HG03175 (cell line): ENCODE measurements at regions not wholly inside any gene's neighbourhood (a gene's known extent, or its start where the extent isn't known, plus 50 kb on each side); places are given as distances from the start of the nearest gene placed in this dataset.

Experiments used
- ATAC-seq: cut with Tn5 transposase; IDR thresholded peaks from one replicate; pipeline ENCODE4 v1.9.1; 2021; ENCODE audit warnings: mild to moderate bottlenecking, moderate library complexity; ENCODE audit not compliant: unreplicated experiment

DNA sequence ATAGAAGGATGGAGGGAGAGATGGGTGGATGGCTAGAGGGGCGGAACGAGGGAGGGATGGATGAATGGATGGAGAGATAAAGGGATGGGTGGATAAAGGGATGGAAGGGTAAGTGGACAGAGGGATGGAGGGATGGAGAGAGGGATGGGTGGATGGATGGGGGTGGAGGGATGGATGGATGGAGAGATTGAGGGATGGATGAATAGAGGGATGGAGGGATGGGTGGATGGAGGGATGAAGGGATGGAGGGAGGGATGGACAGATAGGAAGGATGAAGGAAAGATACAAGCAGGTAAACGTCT is 313.3 kb downstream of the UACA start:
- ATAC-seq, result no peak

DNA sequence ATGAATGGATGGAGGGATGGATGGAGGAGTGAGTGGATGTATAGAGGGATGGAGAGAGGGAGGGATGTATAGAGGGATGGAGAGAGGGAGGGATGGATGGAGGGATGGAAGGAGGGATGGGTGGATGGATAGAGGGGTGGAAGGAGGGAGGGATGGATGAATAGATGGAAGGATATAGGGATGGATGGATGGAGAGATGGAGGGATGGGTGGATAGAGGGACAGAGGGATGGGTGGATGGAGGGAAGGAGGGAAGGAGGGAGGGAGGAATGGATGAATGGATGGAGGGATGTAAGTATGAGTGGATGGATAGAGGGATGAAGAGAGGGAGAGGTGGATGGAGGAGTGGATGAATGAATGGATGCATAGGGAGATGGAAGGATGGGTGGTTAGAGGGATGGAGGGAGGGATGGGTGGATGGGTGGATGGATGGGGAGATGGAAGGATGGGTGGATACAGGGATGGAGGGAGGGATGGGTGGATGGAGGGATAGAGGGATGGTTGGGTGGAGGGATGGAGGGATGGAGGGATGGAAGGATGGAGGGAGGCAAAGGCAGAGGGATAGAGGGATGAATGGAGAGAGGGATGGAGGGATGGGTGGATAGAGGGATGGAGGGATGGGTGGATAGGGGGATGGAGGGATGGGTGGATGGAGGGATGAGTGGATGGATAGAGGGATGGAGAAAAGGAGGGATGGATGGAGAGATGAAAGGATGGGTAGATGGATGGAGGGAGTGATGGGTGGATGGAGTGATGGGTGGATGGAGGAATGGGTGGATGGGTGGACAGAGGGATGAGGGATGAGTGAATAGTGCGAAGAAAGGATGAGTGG is 313.8 kb downstream of the UACA start:
- ATAC-seq, result no peak

DNA sequence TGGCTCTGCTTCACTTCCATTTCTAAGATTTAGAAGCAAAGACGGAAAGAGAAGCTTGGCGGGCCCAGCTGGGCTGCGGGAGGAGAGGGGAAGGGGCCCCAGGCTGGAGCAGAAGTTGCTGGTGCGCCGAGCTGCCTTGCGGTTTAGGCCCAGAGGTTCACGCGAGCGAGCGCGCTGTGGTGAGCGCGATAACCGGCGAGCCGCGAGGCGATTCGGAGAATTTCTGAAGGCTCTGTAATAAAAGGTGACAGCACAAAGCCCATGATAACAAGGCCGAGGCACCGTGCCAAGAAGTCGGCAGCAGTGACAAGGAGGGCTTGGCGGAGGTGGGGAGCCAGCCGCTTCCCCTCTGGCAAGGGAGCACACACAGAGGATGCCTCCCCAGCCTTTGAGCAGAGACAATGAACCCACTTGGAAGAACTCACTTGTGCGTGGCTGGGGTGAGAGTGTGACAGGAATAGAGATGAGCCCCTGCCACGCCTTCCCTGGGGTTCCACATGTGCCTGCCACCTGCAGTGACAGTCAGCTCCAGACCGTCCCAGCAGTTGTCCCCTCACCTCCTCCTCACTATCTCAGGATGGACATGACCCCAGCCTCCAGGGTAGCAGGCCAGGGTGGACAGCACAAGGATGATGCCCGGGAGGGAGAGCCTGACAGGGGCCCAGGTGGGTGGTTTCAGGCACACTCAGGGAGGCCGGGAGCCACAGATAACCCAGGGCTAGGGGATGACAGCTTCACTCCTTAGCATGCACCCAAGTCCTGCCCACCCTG is 315.2 kb downstream of the UACA start:
- ATAC-seq, result no peak

DNA sequence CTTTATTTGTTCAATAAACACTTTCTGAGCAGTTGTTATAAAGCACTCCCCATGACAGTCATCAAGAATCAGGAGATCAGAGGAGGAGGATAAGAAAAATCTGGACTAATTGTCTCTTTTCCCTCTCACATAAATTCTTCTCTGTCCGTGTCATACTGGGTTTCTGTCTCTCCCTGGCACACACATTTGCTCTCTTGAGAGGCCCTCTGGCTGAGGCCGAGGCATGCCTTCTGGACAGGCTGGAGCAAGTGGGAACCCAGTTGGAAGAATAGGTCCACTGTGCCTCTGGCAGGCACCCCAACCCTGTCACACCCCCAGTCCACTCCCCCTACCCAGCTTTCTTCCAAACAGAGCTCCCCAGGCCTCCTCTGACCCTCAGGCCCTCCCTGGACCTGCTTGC is 315.8 kb downstream of the UACA start:
- no peak for ATAC-seq

DNA sequence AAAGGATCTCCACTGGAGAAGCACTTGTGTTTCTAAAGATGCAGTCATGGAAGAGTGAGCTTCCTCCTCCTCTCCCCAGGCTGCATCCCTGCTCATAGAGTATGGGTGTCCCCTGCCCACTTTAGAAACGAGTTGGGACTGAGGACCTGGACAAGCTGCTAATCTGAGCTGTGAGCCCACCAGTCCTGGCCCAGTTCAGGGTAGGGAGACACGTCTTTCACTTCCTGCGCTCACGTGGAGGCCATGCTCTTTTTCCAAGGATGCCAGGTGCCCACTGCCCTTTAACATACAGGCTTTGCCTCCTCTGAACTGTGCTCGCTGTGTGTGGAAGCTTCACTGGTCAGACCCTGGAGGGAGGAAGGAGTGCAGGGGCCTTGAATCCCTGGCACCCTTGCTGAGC is 316.3 kb downstream of the UACA start:
- ATAC-seq, result no peak

DNA sequence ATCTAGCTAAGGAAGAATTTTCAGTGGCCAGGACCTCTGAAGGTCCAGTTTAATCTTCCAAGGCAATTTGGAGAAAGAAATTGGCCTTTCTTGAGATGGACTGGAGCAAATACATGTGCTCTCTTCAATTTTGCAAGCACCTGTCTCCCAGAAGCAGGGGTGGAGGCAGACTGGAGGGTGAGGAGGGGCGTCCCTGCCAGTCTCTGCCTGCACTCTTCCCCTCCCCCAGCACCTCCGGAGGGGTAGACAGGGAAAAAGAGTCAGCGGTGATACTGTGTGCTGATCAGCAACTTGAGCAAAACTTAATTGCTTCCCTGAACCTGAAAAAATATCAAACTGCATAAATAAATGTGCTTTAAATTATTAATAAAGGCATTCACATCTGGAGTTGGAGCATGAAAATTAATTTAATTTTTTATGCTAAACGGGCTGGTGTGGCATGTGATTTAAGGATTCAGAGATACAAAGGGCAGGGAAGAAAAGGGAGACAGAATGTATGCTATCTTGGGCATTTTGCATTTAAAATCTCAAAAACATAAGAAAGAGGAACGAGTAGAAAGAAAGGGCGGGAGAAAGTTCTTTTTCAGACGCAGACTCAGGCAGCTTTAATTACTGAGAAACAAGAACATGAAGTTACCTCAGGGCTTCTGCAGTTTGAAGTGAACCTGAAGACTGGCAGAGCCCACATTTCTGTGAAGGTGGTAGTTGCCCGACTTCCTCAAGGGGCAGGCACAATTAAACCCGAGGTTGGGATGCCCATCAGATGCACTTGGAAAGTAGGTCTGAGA is 319.7 kb downstream of the UACA start:
- ATAC-seq, result no peak

DNA sequence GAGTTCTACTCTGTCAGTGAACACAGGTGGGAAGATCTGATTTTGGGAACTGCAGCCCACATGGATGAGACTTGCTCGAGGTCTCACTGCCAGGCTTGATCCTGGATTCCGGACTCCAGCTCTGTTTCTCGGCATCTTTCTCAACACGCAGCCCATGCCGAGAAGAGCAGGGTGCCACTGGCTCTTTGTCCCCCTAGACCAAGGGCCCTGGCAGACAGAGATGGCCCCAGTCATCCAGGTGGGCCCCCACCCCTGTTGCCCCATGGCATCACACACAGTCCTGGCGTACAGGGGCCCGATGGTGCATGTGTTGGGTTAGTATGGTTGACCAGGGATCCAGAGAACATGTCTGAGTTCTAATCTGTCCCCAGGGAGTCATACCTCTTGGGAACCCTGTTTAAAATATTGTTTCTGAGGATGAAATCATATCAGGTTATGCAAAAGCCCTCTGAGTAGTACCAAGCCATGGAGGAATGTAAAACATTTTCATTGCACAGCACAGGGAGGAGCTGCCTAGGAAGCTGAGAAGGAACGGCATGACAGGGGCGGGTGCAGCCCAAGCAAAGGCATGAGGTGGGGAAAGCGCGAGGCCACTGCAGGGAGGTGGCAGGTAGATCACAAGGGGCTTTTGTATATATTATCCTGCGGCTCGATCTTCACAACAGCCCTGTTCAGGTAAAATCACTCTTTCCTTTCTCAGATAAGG is 320.6 kb downstream of the UACA start:
- no peak for ATAC-seq

DNA sequence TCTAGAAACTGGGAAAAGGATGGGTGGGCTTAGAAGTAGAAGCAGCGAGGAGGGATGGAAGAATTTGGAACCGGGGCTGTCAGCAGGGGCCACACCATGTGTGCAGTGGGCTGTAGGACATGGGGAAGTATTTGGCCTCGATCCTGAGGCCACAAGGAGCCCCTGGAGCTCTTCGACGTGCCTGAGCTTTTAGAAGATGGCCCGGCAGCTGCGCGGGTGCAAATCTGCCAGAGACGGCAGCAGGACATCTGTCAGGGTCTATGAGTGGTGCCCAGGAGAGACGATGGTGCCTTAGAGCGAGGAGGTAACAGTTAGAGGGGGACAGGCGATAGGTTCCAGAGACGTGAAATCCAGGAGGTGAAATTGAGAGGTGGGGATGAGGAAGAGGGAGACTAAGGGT is 321.1 kb downstream of the UACA start:
- no peak for ATAC-seq

DNA sequence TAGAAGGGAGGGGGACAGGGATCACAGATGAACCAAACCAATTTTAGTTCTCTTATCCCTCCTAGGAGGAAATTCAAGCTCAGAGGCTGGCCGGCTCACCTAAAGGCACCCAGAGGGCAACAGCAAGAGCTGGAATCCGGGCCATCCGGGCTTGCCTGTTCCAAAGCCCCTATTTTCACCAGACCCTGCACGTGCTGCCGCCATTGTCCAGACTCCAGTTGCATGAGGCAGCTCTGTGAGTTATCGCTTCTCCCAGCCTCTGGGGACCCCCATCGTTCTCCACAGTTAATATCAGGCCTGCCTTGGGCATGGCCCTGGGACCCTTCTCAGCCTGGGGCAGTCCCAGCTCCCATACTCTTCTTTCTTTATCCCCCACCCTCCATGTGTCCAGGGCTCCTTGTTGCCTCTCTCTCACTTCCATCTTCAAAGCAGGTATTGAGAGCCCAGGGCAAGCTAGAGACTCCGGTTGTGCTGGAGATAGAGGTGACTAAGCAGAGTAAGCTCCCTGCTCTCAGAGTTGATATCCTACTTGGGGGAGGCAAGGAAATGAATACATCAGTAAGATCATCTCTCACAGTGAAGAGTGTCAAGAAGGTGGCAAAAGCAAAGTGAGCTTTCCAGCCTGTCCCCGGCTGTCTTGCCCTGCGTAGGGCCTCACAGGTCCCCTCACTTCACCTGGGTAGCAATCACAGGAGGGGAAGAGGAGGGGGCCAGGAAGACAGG is 322.8 kb downstream of the UACA start:
- no peak for ATAC-seq

DNA sequence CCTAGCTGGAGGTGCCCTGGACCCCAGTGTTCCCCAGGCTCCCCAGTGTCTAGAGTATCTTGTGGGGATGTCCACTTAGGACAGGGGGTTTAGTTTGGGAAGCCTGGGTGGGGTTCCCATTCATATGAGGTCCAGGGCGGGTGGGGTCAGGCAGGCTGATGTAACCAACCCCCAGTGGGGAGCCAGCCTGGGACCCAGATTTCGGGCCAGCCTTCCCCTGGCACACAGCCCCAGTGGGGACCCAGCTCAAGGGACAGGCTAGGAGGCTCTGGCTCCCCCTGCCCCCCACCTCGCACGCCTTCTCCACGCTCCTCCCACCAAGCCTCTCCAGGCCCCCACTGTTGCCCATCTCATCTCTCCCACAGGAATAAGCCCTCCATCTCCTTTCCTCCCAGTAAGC is 323.5 kb downstream of the UACA start:
- ATAC-seq, result no peak

DNA sequence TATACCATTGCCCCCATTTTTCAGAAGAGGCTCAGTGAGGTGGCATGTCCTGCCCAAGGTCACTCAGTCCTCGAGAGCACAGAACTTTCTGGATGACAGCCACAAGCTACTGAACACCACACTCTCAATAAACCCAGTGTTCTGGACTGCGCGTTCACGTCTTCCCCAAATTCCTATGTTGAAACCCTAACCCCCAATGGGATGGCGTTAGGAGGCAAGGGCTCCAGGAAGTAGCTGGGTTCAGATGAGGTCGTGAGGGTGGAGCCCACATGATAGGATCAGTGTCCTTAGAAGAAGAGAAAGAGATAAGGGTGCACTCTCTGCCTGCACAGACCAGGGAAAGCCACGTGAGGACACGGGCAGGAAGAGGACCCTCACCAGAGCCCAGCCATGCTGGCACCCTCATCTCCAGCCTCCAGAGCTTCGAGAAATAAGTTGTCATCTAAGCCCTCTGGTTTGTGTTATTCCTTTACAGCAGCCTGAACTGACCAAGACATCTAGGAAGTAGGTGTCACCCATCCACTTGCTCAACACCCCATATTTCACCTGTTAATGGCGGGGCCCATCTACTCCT is 324.0 kb downstream of the UACA start:
- ATAC-seq, result no peak

DNA sequence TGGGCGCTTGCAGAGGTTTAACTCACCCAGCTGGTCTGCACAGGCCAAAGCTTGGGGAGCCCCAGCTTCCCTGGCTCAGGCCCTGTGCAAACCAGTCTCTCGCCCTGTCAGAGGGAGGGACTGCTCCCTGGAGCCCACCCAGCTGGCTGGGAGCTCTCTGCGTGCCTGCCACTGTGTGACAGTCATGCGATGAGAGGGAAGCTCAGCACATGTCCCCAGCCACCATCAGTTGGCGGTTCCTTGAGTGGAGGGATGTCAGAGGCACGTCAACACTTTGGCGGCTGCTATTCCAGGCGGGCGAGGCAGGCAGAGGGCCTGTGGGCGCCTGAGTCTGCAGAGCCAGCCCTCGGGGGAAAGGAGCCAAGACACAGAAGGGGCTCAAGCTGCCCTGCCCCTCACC is 324.6 kb downstream of the UACA start:
- ATAC-seq, result no peak

DNA sequence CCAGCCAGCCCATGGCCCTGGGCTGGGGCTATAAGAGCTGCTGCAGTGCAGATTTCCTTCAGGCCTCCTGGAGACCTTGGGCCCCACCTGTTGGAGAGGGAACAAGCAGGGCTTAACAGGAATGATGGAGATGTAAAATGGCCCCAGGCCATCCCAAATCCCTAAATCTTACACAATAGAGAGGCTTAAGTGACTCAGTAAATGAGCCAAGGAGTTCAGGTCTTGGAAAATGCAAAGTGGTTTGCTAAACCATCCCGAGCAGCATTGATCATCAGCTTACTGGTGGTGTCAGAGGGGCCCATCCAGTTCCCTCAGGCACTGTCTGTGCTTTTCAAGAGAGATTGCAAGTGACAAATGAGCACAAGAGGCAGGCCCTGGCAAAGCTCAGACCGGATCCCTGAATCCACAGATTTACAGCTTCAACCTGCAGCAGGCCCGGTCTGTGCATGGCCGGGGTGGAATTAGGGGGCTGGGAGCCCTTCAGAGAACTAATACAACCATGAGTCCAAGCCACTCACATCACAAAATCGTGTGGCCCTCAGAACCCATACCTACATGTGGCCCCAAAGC is 325.4 kb downstream of the UACA start:
- no peak for ATAC-seq

DNA sequence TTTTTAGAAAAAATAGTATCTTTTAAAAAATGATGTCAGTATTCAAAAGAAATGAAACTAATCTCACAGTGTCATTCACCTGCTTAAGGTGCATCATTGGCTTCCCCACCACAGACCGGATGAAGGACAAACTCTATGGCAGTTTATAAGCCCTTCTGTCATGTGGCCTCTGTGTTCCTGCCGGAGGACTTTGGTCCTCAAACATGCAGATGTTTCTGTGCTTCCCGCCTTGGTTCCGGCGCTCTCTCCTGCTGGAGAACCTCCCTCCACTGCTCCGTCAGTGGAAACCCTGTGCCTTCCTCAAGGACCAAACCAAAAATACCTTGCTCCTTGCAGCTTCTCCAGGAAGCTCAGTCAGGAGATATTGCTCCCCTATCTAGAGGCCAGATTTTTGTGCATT is 326.3 kb downstream of the UACA start:
- no peak for ATAC-seq

DNA sequence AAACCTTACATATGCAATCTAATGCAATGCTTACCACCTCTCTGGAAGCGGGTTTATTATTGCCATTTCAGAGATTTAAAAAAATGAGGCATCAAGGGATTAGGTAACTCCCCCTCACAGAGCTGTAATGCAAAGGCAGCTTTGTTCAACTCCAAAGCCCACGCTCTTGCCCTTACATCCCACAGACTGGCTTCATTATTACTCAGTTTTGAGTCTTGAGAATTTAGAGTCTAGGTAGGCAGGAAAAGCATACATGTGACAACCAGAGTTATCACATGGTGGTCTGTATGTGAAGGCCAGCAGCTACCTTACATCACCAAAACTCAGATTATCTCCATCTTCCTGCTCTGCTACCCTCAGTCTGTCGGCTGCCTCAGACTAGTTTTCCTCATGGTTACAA is 326.9 kb downstream of the UACA start:
- no peak for ATAC-seq

DNA sequence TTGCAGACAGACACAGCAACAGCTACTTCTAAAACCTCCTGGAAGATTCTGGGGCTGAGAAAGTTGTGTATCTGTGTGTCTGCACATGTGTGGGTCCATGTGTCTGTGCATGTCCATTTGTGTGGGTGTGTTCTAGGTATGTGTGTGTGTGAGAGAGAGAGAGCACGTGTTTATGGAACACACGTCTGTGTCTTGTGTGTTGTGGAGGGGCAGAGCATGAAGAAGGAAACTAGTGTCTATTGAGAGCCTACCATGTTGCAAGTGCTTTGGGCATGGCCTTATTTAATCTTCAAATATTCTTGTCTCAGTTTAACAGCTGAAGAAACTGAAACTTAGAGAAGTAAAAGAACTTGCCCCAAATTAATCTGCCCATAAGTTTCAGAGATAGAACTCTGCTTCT is 327.5 kb downstream of the UACA start:
- no peak for ATAC-seq

DNA sequence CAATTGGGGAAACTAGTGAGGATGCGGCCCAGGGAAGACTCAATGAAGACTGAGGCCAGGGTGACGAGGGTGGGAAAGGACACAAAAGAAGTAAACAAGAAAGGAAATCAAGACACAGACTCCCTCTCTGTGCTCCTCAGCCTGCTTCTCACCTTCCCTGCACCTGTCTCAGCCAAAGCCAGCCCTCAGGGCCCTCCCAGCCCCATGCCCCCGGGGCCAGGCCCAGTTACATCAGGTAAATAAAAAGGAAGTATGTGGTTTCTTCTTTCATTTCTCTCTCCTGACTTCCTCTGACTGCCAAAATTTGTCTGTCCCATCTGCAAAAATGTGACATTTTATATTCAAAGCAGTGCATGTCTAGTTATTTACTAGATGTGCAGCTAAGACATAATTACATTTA is 328.0 kb downstream of the UACA start:
- ATAC-seq, result no peak

DNA sequence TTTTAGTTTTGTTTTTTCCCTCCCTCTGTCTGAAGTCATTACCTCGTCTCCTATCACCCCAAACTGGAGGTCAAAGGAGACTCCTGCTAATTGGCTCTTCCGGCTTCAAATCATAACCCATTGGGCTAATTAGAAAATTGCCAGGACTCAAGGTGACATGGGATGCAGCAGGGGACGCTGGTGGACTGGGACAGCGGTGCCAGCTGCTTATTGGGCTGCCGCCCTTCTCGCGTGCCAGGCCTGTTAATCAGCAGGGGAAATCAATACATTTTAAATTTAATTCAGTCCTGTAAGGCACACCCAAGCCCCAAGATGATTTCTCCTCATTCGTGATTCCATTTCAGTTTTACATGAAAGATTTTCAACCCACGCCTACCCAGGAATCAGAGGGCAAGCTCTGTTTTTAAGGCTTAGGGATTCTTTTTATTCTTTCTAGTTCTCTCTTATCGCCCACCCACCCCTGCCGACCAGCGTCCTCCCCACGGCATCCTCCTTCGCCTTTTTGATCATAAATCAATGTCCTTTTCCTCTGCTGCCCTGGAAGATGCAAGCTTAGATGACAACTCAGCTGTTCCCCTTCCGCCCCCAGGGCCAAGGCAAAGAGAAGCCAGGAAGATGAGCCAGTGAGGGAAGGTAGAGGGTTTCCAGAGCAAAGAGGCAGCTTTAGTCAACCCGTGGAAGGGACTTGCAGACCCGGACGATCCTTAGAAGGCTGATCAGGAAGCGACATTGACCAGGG is 329.6 kb downstream of the UACA start:
- no peak for ATAC-seq

DNA sequence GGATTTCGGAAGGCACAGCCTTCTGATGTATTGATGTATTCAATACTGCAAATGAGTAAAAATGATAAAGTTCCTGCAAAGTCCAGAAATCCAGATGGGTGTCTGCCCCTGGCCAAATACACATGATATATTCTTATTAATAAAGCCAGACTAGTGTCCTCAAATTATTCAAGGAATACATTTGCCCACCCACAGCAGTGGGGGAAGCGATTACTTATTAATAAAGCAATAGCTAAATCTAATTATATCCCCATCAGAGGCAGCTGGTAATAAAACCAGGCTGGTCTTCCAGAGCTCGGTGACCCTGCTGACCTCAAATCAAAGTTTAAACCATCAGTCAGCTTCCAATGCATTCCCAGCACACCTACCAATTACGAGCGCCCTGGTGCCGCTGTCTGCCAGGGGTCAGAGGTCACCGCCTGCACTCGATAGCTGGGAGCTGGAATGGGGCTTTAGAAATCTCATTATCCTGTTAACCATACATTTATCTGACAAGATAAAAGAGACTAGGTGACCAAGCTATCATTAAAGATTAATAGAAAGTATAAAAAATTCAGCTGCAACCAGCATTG is 330.3 kb downstream of the UACA start:
- ATAC-seq, result no peak
